Renal pelvis (tissue), 1 donor: ENCODE measurements at regions not wholly inside any gene's neighbourhood (a gene's known extent, or its start where the extent isn't known, plus 50 kb on each side); places are given as distances from the start of the nearest gene placed in this dataset.
"Not testable (repeated sequence)": the region's sequence is repeated elsewhere in the genome, so short reads cannot be mapped to it uniquely, and the experiment has no call there.

Experiments used
- DNase-seq: peaks from one replicate; pipeline ENCODE4 v3.0.0-alpha.2; 2013

DNA sequence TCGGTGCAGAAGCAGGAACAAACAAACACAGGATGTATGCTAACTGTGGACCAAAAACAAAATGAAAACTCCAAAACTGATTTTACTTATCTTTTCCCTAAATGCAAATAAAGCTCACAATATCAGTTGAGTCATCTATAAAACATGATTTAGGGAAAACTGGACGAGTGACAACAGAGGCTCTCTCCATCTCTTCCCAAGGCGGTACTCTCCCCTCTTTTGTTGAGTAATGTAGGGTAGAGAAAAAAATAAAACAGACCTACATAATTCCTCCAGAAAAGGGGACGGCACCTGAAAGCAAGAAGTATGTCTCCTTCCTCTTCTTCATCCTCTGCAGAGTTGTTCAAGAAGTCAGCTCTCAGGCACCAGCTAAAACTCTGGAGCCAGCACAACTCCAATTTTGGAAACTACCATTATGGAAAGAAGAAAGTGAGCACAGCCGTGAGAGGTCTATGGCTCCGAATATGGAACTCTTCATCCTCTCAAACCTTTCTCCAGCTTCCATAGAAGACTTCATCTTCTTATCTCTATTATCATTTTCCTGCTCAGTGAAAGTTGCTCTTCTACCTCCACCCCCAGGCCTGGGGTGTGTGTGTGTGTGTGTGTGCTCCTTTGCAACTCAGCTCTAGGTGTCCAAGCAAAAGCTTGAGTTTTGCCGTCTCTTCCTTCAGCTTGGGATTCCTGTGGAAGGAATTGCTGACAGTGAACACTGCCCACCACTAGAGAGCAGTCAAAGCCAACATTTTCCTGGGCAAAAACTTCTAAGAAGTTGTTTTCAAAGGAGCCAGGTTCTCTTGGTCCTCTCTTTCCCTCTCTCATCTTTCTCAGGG lies 155.4 kb downstream of the DIO2 start:
- DNase-seq: peak; percentile 45

DNA sequence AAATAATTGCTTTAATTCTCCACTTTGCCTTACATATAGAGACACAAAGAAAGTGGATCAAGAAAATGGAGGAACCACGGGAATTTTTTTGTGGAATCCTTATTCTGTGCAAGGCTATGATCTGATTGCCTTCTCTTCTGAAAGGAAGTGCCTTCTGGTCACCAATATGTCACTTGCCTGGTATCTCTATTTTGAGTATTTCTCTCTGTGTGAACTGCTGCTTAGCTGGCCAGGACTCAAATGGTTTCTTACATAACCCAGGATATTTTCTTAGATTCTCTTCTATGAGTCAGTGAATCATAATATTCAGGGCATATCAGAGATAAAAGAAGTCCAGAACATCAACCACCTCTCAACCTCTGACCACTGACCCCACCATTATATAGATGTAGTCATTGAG lies 156.1 kb downstream of the DIO2 start:
- no peak for DNase-seq

DNA sequence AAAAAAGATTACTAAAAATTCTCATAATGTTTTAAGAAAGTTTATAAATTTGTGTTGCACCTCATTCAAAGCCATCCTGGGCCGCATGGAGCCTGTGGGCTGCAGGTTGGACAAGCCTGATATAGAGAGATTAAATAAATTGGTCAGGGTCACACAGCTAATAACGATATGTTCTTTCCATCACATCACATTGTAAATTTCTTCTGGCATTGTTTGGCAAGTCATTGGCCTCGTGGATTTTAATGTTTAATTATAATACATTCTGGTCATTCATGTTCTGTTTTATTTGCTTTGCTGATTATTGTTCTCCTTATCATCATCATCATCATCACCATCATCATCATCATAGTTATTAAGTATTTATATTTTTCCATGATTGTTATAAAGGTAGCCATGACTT lies 157.3 kb downstream of the DIO2 start:
- DNase-seq: no peak

GRCh38 chr14:80049055-80049454 lies 162.2 kb downstream of the DIO2 start:
- no peak for DNase-seq

- DNase-seq: no peak
Measured at GRCh38 chr14:80047761-80048160, 163.5 kb downstream of the DIO2 start.

GRCh38 chr14:80037349-80037748 lies 174.0 kb downstream of the DIO2 start:
- no peak for DNase-seq

GRCh38 chr14:80024417-80024816 lies 186.9 kb downstream of the DIO2 start:
- DNase-seq: no peak

GRCh38 chr14:80018476-80018875 lies 192.8 kb downstream of the DIO2 start:
- DNase-seq: not testable (repeated sequence)

DNA sequence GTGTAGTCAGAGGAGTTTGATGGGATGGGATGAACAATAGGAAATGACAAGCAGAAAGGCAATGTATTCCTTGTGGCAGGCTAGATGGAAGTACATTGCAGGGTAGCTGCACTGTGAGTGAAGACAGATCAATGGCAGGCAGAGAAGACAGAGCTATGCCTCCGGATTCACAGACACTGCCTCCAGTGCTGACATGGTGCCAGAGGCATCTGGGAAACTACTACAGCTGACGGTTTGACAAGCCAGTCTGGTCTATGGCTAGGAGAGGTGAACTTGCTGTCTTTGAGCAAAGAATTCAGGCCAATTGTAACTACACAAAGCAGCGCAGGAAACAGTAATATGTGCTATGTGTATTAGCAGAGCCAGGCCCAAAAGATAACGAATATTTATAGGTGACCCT lies 193.5 kb downstream of the DIO2 start:
- no peak for DNase-seq

- DNase-seq: not testable (repeated sequence)
Measured at GRCh38 chr14:80010245-80010644, 201.1 kb downstream of the DIO2 start.

DNA sequence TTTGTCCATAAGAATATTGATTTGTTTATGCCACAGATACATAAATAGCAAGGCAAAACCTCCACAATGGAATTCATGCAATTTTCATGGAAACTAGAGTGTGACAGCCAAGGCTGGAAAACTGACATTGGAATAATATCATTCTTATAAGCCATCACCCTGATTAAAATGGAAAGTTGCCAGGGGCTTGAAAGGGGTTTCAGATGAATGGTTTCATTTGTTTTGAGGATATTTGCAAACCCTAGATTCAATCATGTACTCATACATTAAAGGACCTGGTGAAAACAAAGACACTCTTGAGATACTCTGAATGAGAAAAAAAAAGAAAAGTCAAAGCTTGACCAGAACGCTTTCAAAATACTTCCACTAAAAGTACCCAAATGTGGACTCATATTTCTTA lies 205.7 kb downstream of the DIO2 start:
- DNase-seq: no peak

- no peak for DNase-seq
Measured at GRCh38 chr14:80004871-80005270, 206.4 kb downstream of the DIO2 start.

GRCh38 chr14:80003138-80003537 lies 208.2 kb downstream of the DIO2 start:
- DNase-seq: no peak

GRCh38 chr14:79997509-79998208 lies 213.6 kb downstream of the DIO2 start:
- no peak for DNase-seq

- DNase-seq: no peak
Measured at GRCh38 chr14:79992407-79993198, 218.7 kb downstream of the DIO2 start.

GRCh38 chr14:79991866-79992265 lies 219.4 kb downstream of the DIO2 start:
- DNase-seq: no peak

- DNase-seq: no peak
Measured at GRCh38 chr14:79989990-79990389, 221.3 kb downstream of the DIO2 start.

DNA sequence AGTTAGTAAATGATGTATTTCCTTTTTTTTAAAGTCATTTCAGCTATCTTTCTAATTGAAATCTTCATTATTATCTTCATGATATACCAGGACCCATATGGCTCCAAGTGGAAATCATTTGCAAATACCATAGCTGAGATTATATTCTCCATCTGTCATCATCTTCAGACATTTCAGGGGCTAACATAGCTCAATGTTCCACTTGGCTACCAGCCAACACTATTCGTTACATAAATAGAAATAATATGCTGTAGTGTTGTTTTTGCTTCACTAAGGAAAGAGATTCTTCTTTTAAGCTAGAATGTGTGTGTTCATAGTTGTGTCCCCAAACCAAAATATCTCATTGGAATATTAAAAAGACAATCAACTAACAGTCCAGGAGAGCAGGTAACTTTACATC lies 225.1 kb downstream of the DIO2 start:
- DNase-seq: no peak

- DNase-seq: no peak
Measured at GRCh38 chr14:79972230-79972629, 239.1 kb downstream of the DIO2 start.

DNA sequence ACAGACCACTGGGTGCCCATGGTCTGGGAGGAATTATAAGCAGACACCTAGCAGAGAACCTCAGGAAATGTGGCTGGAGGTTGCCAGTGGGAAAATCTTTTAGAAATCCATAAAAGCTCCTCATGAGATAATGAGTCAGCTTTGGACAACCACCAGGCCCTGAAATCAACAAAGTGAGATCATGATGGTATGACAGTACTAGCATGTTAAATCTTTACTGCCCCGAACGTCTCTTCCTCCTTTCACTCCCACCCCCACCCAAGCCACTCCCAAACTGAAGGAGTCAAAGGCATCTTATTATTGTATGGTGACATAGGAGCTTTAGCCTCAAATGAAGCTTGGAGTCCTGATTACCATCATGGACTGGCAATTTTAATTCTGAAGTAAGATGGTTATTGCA lies 240.0 kb downstream of the DIO2 start:
- no peak for DNase-seq

DNA sequence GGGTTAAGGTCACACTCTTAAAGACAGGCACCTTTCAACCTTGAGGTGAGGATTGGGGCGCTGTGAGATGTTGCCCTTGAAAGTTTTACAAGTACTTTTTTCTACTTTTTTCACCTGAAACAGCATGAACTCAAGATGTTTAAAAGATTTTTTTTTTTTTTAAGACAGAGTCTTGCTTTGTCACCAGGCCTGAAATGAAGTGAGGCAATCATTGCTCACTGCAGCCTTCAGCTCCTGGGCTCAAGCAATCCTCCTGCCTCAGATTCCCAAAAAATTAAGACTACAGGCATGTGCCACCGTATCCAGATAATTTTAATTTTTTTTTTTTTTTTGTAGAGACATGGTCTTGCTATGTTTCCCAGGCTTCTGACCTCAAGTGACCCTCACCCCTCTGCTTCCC lies 243.9 kb downstream of the DIO2 start:
- no peak for DNase-seq

DNA sequence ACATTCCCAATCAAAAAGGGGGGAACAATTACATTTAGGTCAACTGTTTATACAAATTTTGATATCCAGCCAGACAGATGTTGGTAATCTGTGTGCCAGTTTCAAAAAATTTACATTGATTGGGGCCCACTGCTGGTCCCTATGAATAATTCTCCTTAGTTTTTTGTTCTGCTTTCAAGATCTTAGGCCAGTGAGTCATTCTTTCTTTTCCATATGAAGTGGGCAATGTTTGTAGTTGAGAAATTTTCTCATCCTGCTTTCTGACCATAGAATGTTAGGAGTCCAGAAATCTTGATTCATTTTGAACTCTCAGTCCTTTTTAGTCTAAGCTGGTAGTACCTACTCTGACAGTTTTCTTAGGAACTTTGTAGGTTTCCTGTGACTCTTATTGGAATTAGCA lies 244.3 kb downstream of the DIO2 start:
- no peak for DNase-seq

- no peak for DNase-seq
Measured at GRCh38 chr14:79965896-79966295, 245.4 kb downstream of the DIO2 start.
